SH-SY5Y (cell line): ENCODE measurements at regions not wholly inside any gene's neighbourhood (a gene's known extent, or its start where the extent isn't known, plus 50 kb on each side); places are given as distances from the start of the nearest gene placed in this dataset.

ENCODE experiments used
- GATA2 ChIP-seq: IDR thresholded peaks from 2 replicates; pipeline ENCODE4 v1.6.1; 2011; ENCODE audit warnings: mild to moderate bottlenecking, low read depth, low read length
- GATA3 ChIP-seq: IDR thresholded peaks from 2 replicates; pipeline ENCODE4 v1.6.1; 2011; ENCODE audit warnings: low read depth, mild to moderate bottlenecking, low read length, moderate library complexity

- TF ChIP-seq GATA2 (no peak), GATA3 (no peak)
Observed at GRCh38 chr4:149870008-149870407, 54.4 kb upstream of the IQCM start.

GRCh38 chr4:149881744-149882143 is 66.1 kb upstream of the IQCM start:
- TF ChIP-seq GATA3 (no peak), GATA2 (no peak)

- TF ChIP-seq GATA3: no peak
- no peak for TF ChIP-seq GATA2
Observed at GRCh38 chr4:149882251-149882650, 66.6 kb upstream of the IQCM start.

- TF ChIP-seq GATA2 (peak; percentile 35), GATA3 (no peak)
Observed at GRCh38 chr4:149884046-149884445, 68.4 kb upstream of the IQCM start.

GRCh38 chr4:149884529-149885181 is 69.0 kb upstream of the IQCM start:
- TF ChIP-seq GATA2 (no peak), GATA3 (no peak)

- TF ChIP-seq GATA2: no peak
- no peak for TF ChIP-seq GATA3
Observed at GRCh38 chr4:149885896-149886295, 70.3 kb upstream of the IQCM start.

- TF ChIP-seq GATA3 (no peak), GATA2 (no peak)
Observed at GRCh38 chr4:149886786-149887490, 71.3 kb upstream of the IQCM start.

GRCh38 chr4:149889991-149890390 is 74.3 kb upstream of the IQCM start:
- no peak for TF ChIP-seq GATA3
- TF ChIP-seq GATA2: no peak

- TF ChIP-seq GATA3 (no peak), GATA2 (no peak)
Observed at GRCh38 chr4:149890531-149890930, 74.9 kb upstream of the IQCM start.

GRCh38 chr4:149891426-149891825 is 75.8 kb upstream of the IQCM start:
- no peak for TF ChIP-seq GATA2
- no peak for TF ChIP-seq GATA3

GRCh38 chr4:149896432-149896831 is 80.8 kb upstream of the IQCM start:
- TF ChIP-seq GATA3 (no peak), GATA2 (no peak)

- TF ChIP-seq GATA2: no peak
- TF ChIP-seq GATA3: no peak
Observed at GRCh38 chr4:149897783-149898182, 82.1 kb upstream of the IQCM start.

GRCh38 chr4:149901128-149901527 is 85.5 kb upstream of the IQCM start:
- TF ChIP-seq GATA2: no peak
- no peak for TF ChIP-seq GATA3

GRCh38 chr4:149902242-149902641 is 86.6 kb upstream of the IQCM start:
- TF ChIP-seq GATA3 (no peak), GATA2 (no peak)

GRCh38 chr4:149910177-149910576 is 94.5 kb upstream of the IQCM start:
- TF ChIP-seq GATA3 (peak; percentile 51; the same call in 1 of the 2 replicates), GATA2 (no peak)
